ENCODE measurements at regions not wholly inside any gene's neighbourhood (a gene's known extent, or its start where the extent isn't known, plus 50 kb on each side); places are given as distances from the start of the nearest gene placed in this dataset.
A peak's percentile ranks its signal among the peaks of the same experiment; 100 is the strongest.

- TF ChIP-seq TFDP2 (CRISPR knock-in tag; IDR thresholded peaks at IDR 0.05) (no peak), MTA1 (CRISPR knock-in tag; IDR thresholded peaks at IDR 0.05; ENCODE audit: borderline replicate concordance) (no peak)
These were observed 569.4 kb downstream of the TRAM1L1 start (continued) for GRCh38 chr4:116515959-116516358.

GRCh38 chr4:116512552-116512951 lies 572.8 kb downstream of the TRAM1L1 start:
- 0% methylated on average over 3 of the region's 3 CpGs for WGBS (ENCODE audit: low lambda C conversion rate)
- in situ Hi-C loops (cut with HindIII; ENCODE audit: extremely low pct_ligation_motif_present, low pct_unique_long_range_greater_than_20kb) = no loop called here
- no peak for FAIRE-seq

GRCh38 chr4:116501954-116502353 lies 583.4 kb downstream of the TRAM1L1 start:
- in situ Hi-C loops (cut with HindIII; ENCODE audit: extremely low pct_ligation_motif_present, low pct_unique_long_range_greater_than_20kb) = no loop called here
- ATAC-seq (no peak), DNase-seq (ENCODE audit: low spot score) (no peak), FAIRE-seq (no peak)
- CTCF ChIA-PET (ENCODE audit: low intra/inter-chr PET ratio, low total read pairs) = no interaction called here
- Histone ChIP-seq H4K20me1 (ENCODE audit: insufficient read depth, low read length) (no peaks in the 10 kb centered on the region), H3K36me3 (replicated peaks in 1 of 2; ENCODE audit: control insufficient read depth in 1 of 2, insufficient read depth in 2 of 2, low read length in 2 of 2) (no peaks in the 10 kb centered on the region), H3K9ac (ENCODE audit: insufficient read depth, low read depth, low read length) (no peak overlapping the region), H3K4me3 (replicated peaks in 1 of 3; ENCODE audit: insufficient read depth in 1 of 3, low read depth in 2 of 3, low read length in 3 of 3) (no peak overlapping the region), H3K4me2 (ENCODE audit: low read depth, low read length) (no peak overlapping the region), H3K27me3 (ENCODE audit: control insufficient read depth in 1 of 2, insufficient read depth in 2 of 2, low read length in 2 of 2) (no peaks in the 10 kb centered on the region), H2AFZ (ENCODE audit: low read length) (no peak overlapping the region), H3K9me3 (ENCODE audit: low read length) (no peaks in the 10 kb centered on the region), H3K27ac (ENCODE audit: extremely low read length, insufficient read depth, low read length) (no peak overlapping the region), H3K79me2 (ENCODE audit: insufficient read depth, low read length) (no peaks in the 10 kb centered on the region), H3K4me1 (ENCODE audit: insufficient read depth, low read length) (no peaks in the 10 kb centered on the region)
- BruUV-seq (replicated peaks) = no TSS peak
- intact Hi-C loops (cut with micrococcal nuclease; ENCODE audit: unreplicated experiment) = no loop called here
- POLR2A ChIA-PET = no interaction called here
- WGBS (ENCODE audit: low lambda C conversion rate) = 0% methylated on average over 4 of the region's 4 CpGs
- no peak for TF ChIP-seq SNAI1 (CRISPR knock-in tag; IDR thresholded peaks at IDR 0.05; ENCODE audit: borderline replicate concordance)
- TF ChIP-seq HNRNPH1 (optimal IDR thresholded peaks at IDR 0.05; ENCODE audit: low read depth, low read length) = no peak
- TF ChIP-seq BORCS8-MEF2B (CRISPR knock-in tag; IDR thresholded peaks at IDR 0.05) = no peak
- no peak for TF ChIP-seq ZNF230 (CRISPR knock-in tag; IDR thresholded peaks at IDR 0.05)
- no peak for TF ChIP-seq BHLHE40 (IDR thresholded peaks at IDR 0.05; ENCODE audit: low read length)
- TF ChIP-seq CBX5 (CRISPR knock-in tag; IDR thresholded peaks at IDR 0.05; ENCODE audit: borderline replicate concordance) = no peak
- TF ChIP-seq ATF7 (IDR thresholded peaks at IDR 0.05) = peak; percentile 97
- no peak for TF ChIP-seq ATF7 (CRISPR knock-in tag; IDR thresholded peaks at IDR 0.05)
- no peak for TF ChIP-seq EED (CRISPR knock-in tag; IDR thresholded peaks at IDR 0.05)
- no peak for TF ChIP-seq MYPOP (CRISPR knock-in tag; IDR thresholded peaks at IDR 0.05)
- peak; percentile 94 for TF ChIP-seq CREB1 (IDR thresholded peaks at IDR 0.05)
- TF ChIP-seq CREB1 (CRISPR knock-in tag; IDR thresholded peaks at IDR 0.05) = no peak
- no peak for TF ChIP-seq ZNF317 (CRISPR knock-in tag; IDR thresholded peaks at IDR 0.05)
- no peak for TF ChIP-seq KLF11 (CRISPR knock-in tag; IDR thresholded peaks at IDR 0.05)
- no peak for TF ChIP-seq ZC3H4 (CRISPR knock-in tag; IDR thresholded peaks at IDR 0.05; ENCODE audit: borderline replicate concordance)

More at GRCh38 chr4:116512552-116512951, 572.8 kb downstream of the TRAM1L1 start:
- no peaks in the 10 kb centered on the region for H3K27me3 ChIP-seq (ENCODE audit: control insufficient read depth in 1 of 2, insufficient read depth in 2 of 2, low read length in 2 of 2)
- no peaks in the 10 kb centered on the region for H4K20me1 ChIP-seq (ENCODE audit: insufficient read depth, low read length)
- no peaks in the 10 kb centered on the region for H3K9me3 ChIP-seq (ENCODE audit: low read length)
- no peak overlapping the region for H3K4me2 ChIP-seq (ENCODE audit: low read depth, low read length)
- H2AFZ ChIP-seq (ENCODE audit: low read length) = no peak overlapping the region
- no peak overlapping the region for H3K9ac ChIP-seq (ENCODE audit: insufficient read depth, low read depth, low read length)
- CTCF ChIA-PET (ENCODE audit: low intra/inter-chr PET ratio, low total read pairs) = no interaction called here
- H3K36me3 ChIP-seq (replicated peaks in 1 of 2; ENCODE audit: control insufficient read depth in 1 of 2, insufficient read depth in 2 of 2, low read length in 2 of 2) = no peaks in the 10 kb centered on the region
- POLR2A ChIA-PET = no interaction called here
- no peak for DNase-seq (ENCODE audit: low spot score)
- no TSS peak for BruUV-seq (replicated peaks)
- no peaks in the 10 kb centered on the region for H3K4me1 ChIP-seq (ENCODE audit: insufficient read depth, low read length)
- TF ChIP-seq ZFP36 (IDR thresholded peaks at IDR 0.05; ENCODE audit: borderline replicate concordance, low read depth, low read length, partially characterized antibody) (no peak), NFKBIZ (CRISPR knock-in tag; IDR thresholded peaks at IDR 0.05) (no peak), PITX1 (CRISPR knock-in tag; IDR thresholded peaks at IDR 0.05) (no peak), TCF12 (IDR thresholded peaks at IDR 0.05) (no peak), TCF12 (CRISPR knock-in tag; IDR thresholded peaks at IDR 0.05) (no peak), ATF7 (IDR thresholded peaks at IDR 0.05) (no peak), ATF7 (CRISPR knock-in tag; IDR thresholded peaks at IDR 0.05) (no peak)
- ATAC-seq = no peak
- intact Hi-C loops (cut with micrococcal nuclease; ENCODE audit: unreplicated experiment) = no loop called here
- H3K27ac ChIP-seq (ENCODE audit: extremely low read length, insufficient read depth, low read length) = no peak overlapping the region
- H3K4me3 ChIP-seq (replicated peaks in 1 of 3; ENCODE audit: insufficient read depth in 1 of 3, low read depth in 2 of 3, low read length in 3 of 3) = no peak overlapping the region
- H3K79me2 ChIP-seq (ENCODE audit: insufficient read depth, low read length) = no peaks in the 10 kb centered on the region

Measured in HepG2 (cell line).